NCI-H774 (cell line): ENCODE measurements at regions not wholly inside any gene's neighbourhood (a gene's known extent, or its start where the extent isn't known, plus 50 kb on each side); places are given as distances from the start of the nearest gene placed in this dataset.

Experiments
- DNase-seq: peaks from one replicate; lab custom pipeline; 2025; lab: John Stamatoyannopoulos, UW

DNA sequence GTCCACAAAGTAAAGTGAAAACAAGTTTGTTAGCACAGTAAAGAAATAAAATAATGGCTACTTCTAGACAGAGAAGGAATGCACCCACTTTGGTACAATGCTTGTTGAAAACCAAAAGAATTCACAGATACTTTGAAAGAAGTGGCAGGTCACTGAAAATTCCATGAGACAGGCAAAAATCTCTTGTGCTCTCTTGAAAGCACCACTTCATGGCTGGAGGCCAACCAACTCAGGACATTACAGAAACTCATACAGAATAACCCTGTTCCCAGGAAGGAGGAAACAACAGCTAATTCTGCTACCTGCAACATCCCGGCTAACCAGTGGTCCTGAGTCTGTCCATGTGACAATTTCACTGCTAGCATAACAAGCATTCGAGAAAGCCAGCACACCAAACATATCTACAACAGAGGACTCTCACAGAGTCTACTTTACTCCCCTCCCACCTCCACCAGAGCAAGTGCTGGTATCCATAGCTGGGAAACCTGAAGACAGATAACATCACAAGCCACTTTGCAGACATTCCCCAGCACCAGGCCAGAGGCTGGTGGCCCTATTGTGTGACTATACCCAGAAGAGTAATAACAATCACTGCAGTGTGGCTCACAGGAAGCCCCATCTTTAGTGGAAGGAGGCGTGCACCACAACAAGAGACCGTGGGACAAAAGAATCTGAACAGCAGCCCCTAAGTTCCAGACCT, 255.3 kb upstream of the SLITRK3 start:
- DNase-seq, result no peak

- DNase-seq, result no peak
These were observed 250.4 kb upstream of the SLITRK3 start for GRCh38 chr3:165446555-165446954.

GRCh38 chr3:165444745-165445144, 248.6 kb upstream of the SLITRK3 start:
- DNase-seq, result no peak

GRCh38 chr3:165443664-165444063, 247.5 kb upstream of the SLITRK3 start:
- no peak for DNase-seq

DNA sequence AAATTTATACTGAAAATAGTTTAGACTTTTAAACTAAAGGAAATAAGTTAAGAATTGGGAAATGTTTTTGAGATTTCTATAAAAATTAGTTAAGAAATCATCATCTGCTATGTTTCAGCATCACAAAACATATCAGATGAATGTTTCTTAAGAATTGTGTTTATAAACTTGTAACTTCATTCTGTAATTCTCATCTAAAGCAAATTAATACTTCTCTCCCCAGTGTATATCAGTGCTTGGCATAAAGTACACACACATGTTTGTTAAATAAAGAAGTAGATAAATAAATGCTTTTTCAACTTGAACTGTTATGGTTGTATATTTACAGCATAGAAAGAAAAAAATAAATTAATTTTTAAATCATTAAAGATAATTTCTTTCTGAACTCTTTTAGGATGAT, 245.9 kb upstream of the SLITRK3 start:
- DNase-seq, result no peak

- no peak for DNase-seq
These were observed 244.2 kb upstream of the SLITRK3 start for GRCh38 chr3:165440380-165440779.

- DNase-seq, result no peak
These were observed 243.6 kb upstream of the SLITRK3 start for GRCh38 chr3:165439765-165440164.

DNA sequence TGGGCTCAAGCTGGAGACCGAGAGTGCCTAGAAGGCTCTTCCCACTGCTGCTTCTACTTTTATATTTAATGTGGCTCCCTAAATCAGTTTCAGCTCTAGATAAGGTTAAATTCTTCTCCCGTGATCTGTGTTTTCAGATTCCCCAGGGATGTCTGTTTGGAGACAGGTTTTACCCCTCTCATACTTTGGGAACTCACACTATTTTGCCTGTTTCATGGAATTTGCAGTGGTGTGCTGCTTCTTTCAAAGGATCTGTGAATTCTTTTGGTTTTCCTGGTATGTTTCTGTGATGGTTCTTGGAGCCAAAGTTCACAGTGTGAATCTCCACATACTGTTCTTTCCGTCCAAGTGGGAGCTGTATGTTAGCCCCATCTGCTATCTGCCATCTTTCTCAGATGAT, 238.3 kb upstream of the SLITRK3 start:
- DNase-seq, result no peak

GRCh38 chr3:165406425-165406824, 210.2 kb upstream of the SLITRK3 start:
- no peak for DNase-seq

GRCh38 chr3:165404357-165405027, 208.3 kb upstream of the SLITRK3 start:
- DNase-seq, result no peak

- no peak for DNase-seq
These were observed 207.5 kb upstream of the SLITRK3 start for GRCh38 chr3:165403666-165404065.

DNA sequence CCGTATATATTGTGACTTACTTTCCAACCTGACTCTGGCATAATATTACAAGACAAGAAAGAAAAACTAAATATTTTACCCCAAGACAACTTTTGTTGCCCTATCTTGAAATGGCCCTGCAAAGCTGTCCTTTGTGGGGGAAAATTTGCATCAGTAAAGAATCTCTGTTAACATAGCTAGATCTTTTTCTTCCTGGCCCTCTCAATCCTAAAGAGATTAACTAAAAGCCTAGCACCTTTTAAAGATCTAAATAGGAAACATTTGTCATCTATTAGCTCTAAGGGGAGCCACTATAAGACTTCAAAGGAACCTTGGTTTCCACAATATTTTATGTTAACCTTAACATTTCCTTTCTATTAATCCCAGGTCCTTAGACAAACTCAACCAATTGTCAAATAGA, 199.0 kb upstream of the SLITRK3 start:
- DNase-seq, result no peak

DNA sequence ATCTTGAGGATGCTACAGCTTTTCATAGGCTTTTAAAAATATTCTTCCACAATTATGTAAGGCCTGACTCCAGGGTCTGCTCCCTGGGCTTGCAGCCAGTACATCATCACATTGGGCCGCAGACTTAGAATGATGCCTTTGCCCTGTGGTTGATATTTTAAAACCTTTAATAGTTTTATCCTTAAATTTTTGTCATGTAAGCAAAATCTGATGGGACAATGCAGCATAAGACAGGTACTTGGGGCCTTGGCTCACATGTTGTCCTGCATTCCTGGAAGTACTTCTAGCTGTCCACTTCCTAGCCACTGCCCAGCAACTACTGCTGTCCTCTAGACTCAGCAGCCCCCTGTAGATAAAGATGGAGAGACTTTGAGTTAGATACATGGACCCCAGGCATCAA, 197.3 kb upstream of the SLITRK3 start:
- DNase-seq, result no peak

DNA sequence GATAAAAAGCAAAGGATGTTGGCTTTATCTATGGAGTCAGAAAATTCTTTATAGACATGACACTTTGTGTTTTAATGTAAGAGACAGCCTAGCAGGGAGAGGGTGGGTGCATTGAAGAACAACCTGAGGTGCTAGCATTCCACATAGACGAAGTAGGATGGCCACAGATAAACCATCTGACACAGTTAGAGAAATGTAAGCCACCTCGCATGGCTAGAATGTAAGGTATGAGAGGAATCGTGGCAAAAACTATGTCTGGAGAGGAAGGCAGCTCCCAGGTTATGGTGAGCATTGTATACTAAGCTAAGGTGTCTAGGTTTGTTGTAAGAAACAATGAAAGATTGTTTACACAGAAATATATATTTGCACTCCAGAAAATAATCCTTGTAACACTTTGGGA, 194.0 kb upstream of the SLITRK3 start:
- DNase-seq, result no peak

- no peak for DNase-seq
These were observed 193.5 kb upstream of the SLITRK3 start for GRCh38 chr3:165389653-165390052.

DNA sequence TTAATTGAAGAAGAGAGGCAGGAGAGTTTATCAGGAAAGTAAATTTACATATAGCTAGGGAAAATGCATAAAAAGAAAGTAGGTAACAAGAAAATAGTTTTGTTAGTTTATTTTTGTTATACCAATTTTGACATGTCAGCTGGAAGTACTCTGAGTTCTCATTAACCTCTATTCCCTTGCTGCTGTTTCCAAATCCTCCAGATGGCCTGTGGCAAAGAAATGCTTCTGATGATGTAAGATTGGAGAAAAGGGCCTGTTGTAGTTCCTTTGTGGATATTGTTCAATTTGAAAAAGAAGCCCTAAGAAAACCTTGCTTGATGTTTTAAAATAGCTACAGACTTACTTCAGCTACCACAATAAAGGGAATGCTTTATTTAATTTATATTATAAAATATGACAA, 192.9 kb upstream of the SLITRK3 start:
- no peak for DNase-seq

GRCh38 chr3:165383381-165383780, 187.2 kb upstream of the SLITRK3 start:
- no peak for DNase-seq

DNA sequence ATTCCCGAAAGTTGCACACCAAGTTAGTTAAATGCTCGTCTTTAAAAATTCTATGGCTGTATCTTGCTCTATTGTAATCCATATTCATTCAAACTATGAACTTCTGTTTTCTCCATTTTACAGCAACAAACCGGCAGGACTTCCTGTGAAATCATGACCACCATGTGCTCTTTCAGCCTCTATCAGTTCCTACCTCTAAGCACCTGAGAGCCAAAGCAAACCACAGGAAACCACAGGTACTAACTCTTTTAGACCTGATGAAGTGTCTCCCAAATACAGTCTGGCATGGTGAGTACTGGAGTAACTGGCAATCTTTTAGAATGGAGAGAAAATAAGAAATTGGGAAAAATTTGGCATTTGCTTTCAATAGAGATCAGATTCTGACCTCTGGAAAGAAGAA, 186.5 kb upstream of the SLITRK3 start:
- DNase-seq, result no peak

DNA sequence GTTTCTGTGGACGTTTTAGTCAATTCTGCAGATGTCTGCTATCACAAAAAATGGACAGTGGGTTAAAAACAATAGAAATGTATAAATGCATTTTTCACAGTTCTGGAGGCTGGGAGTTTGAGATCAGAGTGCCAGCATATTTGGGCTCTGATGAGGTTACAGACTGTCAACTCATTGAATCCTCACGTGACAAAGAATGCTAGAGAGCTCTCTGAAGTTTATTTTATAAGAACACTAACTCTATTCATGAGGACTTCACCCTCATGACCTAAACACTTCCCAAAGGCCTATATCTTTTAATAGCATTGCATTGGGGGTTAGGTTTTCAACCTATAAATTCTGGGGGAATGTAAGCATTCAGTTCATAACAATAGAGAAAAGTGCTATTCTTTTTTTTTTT, 182.6 kb upstream of the SLITRK3 start:
- no peak for DNase-seq

- no peak for DNase-seq
These were observed 162.8 kb upstream of the SLITRK3 start for GRCh38 chr3:165359005-165359404.

DNA sequence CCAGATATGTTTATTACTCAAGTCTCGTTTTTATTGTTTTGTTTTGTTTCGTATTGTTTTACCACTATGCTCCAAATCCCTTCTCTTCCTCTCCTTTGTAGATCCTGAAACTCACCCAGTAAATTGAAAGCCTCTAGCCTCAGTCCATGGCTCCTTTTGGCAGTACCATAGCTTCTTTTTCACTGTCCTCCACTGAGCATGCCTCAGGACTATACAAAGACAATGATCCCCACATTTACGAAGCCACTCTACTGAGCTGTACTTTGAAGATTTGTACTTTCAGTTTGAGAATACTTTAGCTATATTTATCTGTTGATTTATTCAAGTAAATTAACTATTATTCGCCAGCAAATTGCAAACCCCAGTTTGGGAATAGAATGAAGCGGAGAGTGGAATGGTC, 159.1 kb upstream of the SLITRK3 start:
- no peak for DNase-seq

DNA sequence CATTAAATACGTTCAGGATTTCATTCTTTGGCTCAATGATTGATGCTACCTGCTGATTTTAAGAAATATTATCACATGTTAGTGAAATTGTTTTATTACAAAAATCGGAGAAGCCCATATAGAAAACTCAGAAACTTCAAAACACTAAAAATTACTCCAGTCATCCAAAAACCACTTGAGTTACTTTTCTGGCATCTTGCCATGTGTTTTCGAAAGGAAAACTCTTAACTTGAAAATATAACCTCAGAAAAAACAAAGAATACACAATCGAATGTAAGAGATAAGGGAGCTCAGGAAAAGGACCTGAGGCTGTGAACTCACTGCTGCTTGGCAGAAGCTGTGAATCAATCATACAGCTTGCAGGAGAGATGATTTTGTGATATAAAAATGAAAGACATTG, 151.3 kb upstream of the SLITRK3 start:
- DNase-seq, result no peak

DNA sequence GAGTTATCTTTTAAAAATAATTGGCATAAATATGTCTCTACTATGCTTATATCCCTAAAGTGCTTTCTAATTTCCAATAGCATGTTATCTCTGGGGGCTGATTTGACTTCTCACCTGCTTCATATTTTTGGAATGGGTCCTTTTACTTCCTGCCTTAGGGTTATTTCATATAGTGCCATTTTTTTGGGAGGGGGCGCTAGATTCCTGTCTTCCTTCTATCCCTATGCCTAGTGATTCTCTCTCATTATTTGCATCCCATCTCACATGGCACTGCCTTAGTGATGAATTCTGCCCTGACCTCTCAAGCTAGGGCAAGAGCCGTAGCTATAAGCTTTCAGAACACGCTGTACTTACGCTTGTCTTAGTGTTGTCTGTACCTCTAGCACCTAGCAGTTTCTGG, 150.3 kb upstream of the SLITRK3 start:
- DNase-seq, result no peak

GRCh38 chr3:165343185-165343584, 147.0 kb upstream of the SLITRK3 start:
- no peak for DNase-seq
